HepG2 (cell line): ENCODE measurements at regions not wholly inside any gene's neighbourhood (a gene's known extent, or its start where the extent isn't known, plus 50 kb on each side); places are given as distances from the start of the nearest gene placed in this dataset.

Experiments
- ARID3A ChIP-seq: IDR thresholded peaks from 2 replicates; pipeline ENCODE4 v1.6.1; 2012; ENCODE audit warnings: low read depth, low read length, improper control_type of control experiment
- ARID5B ChIP-seq: IDR thresholded peaks from 2 replicates; pipeline ENCODE4 v1.4.0; 2020; ENCODE audit warnings: mild to moderate bottlenecking, missing genetic modification reagents
- CREM ChIP-seq, 2 experiments: sonication (generic) in 1 of 2; formaldehyde crosslinking in 1 of 2; IDR thresholded peaks; 2 replicates each; pipeline versions ENCODE4 v1.4.0 to v1.6.1; 2016 to 2020; ENCODE audit warnings: antibody characterized with exemption in 1 of 2, mild to moderate bottlenecking in 1 of 2, missing genetic modification reagents in 1 of 2
- ELF3 ChIP-seq: IDR thresholded peaks from 2 replicates; pipeline ENCODE4 v1.6.1; 2016; ENCODE audit warnings: missing genetic modification reagents, missing compliant biosample characterization
- EP300 ChIP-seq, 3 experiments: sonication (generic) in 1 of 3; formaldehyde crosslinking in 1 of 3; IDR thresholded peaks; 2 replicates each; pipeline versions ENCODE4 v1.5.1 to v1.6.1; 2011 to 2020; ENCODE audit warnings: low read depth in 2 of 3, low read length in 2 of 3, borderline replicate concordance in 1 of 3, improper control_type of control experiment in 1 of 3, mild to moderate bottlenecking in 1 of 3, missing genetic modification reagents in 1 of 3, moderate library complexity in 1 of 3
- FOSL2 ChIP-seq: sonication (generic); formaldehyde crosslinking; IDR thresholded peaks from 2 replicates; pipeline ENCODE4 v1.4.0; 2020; ENCODE audit warnings: missing genetic modification reagents
- GRHL1 ChIP-seq: sonication (generic); formaldehyde crosslinking; conservative IDR thresholded peaks from 2 replicates; pipeline ENCODE4 v1.8.0; 2022; ENCODE audit warnings: missing genetic modification reagents
- HMG20A ChIP-seq: IDR thresholded peaks from 2 replicates; pipeline ENCODE4 v1.6.1; 2016; ENCODE audit warnings: borderline replicate concordance
- JUND ChIP-seq: sonication (generic); formaldehyde crosslinking; IDR thresholded peaks from 2 replicates; pipeline ENCODE4 v1.8.0; 2022; ENCODE audit warnings: mild to moderate bottlenecking, missing genetic modification reagents
- SALL1 ChIP-seq: sonication (generic); formaldehyde crosslinking; IDR thresholded peaks from 2 replicates; pipeline ENCODE4 v1.8.0; 2022; ENCODE audit warnings: mild to moderate bottlenecking, missing genetic modification reagents
- STAG1 ChIP-seq: sonication (generic); formaldehyde crosslinking; IDR thresholded peaks from 2 replicates; pipeline ENCODE4 v1.4.0; 2020; ENCODE audit warnings: missing genetic modification reagents
- ZNF160 ChIP-seq: sonication (generic); formaldehyde crosslinking; IDR thresholded peaks from 2 replicates; pipeline ENCODE4 v1.8.0; 2022; ENCODE audit warnings: mild to moderate bottlenecking, inconsistent platforms, missing genetic modification reagents
- ZNF644 ChIP-seq: IDR thresholded peaks from 2 replicates; pipeline ENCODE4 v1.6.1; 2016; ENCODE audit warnings: low read depth
- TF ChIP-seq, protein P1 (sequence below): sonication (generic); formaldehyde crosslinking; IDR thresholded peaks from 2 replicates; pipeline ENCODE4 v1.5.0; 2020; ENCODE audit warnings: mild to moderate bottlenecking, missing genetic modification reagents
- TF ChIP-seq, protein P2 (sequence below): sonication (generic); formaldehyde crosslinking; IDR thresholded peaks from 2 replicates; pipeline ENCODE4 v1.8.0; 2022; ENCODE audit warnings: mild to moderate bottlenecking, missing genetic modification reagents, moderate library complexity

GRCh38 chr3:30342318-30343060 lies 263.9 kb upstream of the TGFBR2 start (continued):
- TF ChIP-seq ARID5B (CRISPR knock-in tag) (peak; percentile 59; the same call in 1 of the 2 replicates), ZNF644 (CRISPR knock-in tag) (peak; percentile 87), JUND (CRISPR knock-in tag) (peak; percentile 43; the same call in 1 of the 2 replicates), ARID3A (peak; percentile 49; the same call in 1 of the 2 replicates), CREM (IDR thresholded peaks at IDR 0.05) (peak; percentile 28; the same call in 1 of the 2 replicates), CREM (CRISPR knock-in tag; IDR thresholded peaks at IDR 0.05) (no peak), SALL1 (peak; percentile 45; the same call in 1 of the 2 replicates), GRHL1 (CRISPR knock-in tag) (no peak), ZNF160 (CRISPR knock-in tag) (no peak), ELF3 (CRISPR knock-in tag) (peak; percentile 36; the same call in 1 of the 2 replicates), HMG20A (CRISPR knock-in tag) (peak; percentile 34; the same call in 1 of the 2 replicates), EP300 (IDR thresholded peaks at IDR 0.05; ENCODE audit: low read depth in 2 of 2, low read length in 2 of 2) (peak in 1 of 2 experiments; percentile 63; a peak in 2 of 4 replicates), EP300 (CRISPR knock-in tag; IDR thresholded peaks at IDR 0.05; ENCODE audit: borderline replicate concordance) (no peak), STAG1 (CRISPR knock-in tag) (0 out of 2 replicates have a peak, but pooled peaks have one; percentile 5), FOSL2 (CRISPR knock-in tag) (peak; percentile 99)
- TF ChIP-seq, protein P1, sequence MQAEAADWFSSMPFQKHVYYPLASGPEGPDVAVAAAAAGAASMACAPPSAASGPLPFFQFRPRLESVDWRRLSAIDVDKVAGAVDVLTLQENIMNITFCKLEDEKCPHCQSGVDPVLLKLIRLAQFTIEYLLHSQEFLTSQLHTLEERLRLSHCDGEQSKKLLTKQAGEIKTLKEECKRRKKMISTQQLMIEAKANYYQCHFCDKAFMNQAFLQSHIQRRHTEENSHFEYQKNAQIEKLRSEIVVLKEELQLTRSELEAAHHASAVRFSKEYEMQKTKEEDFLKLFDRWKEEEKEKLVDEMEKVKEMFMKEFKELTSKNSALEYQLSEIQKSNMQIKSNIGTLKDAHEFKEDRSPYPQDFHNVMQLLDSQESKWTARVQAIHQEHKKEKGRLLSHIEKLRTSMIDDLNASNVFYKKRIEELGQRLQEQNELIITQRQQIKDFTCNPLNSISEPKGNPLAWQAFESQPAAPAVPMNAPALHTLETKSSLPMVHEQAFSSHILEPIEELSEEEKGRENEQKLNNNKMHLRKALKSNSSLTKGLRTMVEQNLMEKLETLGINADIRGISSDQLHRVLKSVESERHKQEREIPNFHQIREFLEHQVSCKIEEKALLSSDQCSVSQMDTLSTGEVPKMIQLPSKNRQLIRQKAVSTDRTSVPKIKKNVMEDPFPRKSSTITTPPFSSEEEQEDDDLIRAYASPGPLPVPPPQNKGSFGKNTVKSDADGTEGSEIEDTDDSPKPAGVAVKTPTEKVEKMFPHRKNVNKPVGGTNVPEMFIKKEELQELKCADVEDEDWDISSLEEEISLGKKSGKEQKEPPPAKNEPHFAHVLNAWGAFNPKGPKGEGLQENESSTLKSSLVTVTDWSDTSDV (CRISPR knock-in tag): no peak
- TF ChIP-seq, protein P2, sequence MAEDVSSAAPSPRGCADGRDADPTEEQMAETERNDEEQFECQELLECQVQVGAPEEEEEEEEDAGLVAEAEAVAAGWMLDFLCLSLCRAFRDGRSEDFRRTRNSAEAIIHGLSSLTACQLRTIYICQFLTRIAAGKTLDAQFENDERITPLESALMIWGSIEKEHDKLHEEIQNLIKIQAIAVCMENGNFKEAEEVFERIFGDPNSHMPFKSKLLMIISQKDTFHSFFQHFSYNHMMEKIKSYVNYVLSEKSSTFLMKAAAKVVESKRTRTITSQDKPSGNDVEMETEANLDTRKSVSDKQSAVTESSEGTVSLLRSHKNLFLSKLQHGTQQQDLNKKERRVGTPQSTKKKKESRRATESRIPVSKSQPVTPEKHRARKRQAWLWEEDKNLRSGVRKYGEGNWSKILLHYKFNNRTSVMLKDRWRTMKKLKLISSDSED (CRISPR knock-in tag): no peak
